ENCODE measurements at regions not wholly inside any gene's neighbourhood (a gene's known extent, or its start where the extent isn't known, plus 50 kb on each side); places are given as distances from the start of the nearest gene placed in this dataset.

DNA sequence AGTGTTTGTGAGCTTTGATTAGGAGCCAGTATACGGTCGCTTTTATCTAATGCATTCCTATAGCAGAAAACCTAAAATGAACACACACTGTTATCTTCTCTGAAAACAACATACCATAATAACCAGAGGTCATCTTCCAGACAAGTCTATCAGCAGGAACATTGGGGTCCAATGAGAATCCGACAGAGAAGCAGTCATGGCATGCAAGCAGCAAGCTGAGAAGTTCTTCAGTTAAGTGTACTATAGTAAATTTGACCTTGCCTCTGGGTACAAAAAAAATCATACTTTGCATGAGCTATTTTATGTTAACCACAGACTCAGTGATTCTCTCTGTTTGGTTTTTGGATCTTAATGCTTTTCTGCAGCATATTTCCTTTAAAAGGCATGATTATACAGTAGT lies 1505.1 kb downstream of the PCDH9 start:
- H3K27me3 ChIP-seq = no peaks in the 10 kb centered on the region
- no peaks in the 10 kb centered on the region for H3K9me3 ChIP-seq
- intact Hi-C loops (cut with DNase I) = no loop called here
- WGBS, 3 donors = 30 to 38% (median 33%) methylated on average over 3 of the region's 3 CpGs
- no peak overlapping the region for H3K4me3 ChIP-seq
- no peaks in the 10 kb centered on the region for H3K4me1 ChIP-seq (ENCODE audit: insufficient read depth)
- TF ChIP-seq POLR2A (IDR thresholded peaks at IDR 0.05) = no peak
- H3K27ac ChIP-seq = no peak overlapping the region
- no peaks in the 10 kb centered on the region for H3K36me3 ChIP-seq
- DNase-seq = no peak

- TF ChIP-seq CTCF (IDR thresholded peaks at IDR 0.05) (no peak), POLR2A (IDR thresholded peaks at IDR 0.05) (no peak), EP300 (IDR thresholded peaks at IDR 0.05) (no peak)
- DNase-seq = no peak
- Histone ChIP-seq H3K4me3 (no peak overlapping the region), H3K27ac (no peak overlapping the region), H3K27me3 (no peaks in the 10 kb centered on the region), H3K36me3 (no peaks in the 10 kb centered on the region), H3K4me1 (ENCODE audit: insufficient read depth) (no peaks in the 10 kb centered on the region), H3K9me3 (no peaks in the 10 kb centered on the region)
- intact Hi-C loops (cut with DNase I) = loop anchor here in 1 of 4 donors (5.0 kb wide), 1 partner anchor 192 kb away; no protein-coding TSS in a partner anchor
- WGBS, 3 donors = 50 to 59% (median 52%) methylated on average over 4 of the region's 4 CpGs
Measured at GRCh38 chr13:65724226-65724625, 1505.9 kb downstream of the PCDH9 start.

GRCh38 chr13:65722506-65722905 lies 1507.6 kb downstream of the PCDH9 start:
- no peaks in the 10 kb centered on the region for H3K36me3 ChIP-seq
- H3K27me3 ChIP-seq = no peaks in the 10 kb centered on the region
- H3K9me3 ChIP-seq = no peaks in the 10 kb centered on the region
- H3K4me3 ChIP-seq = no peak overlapping the region
- no peaks in the 10 kb centered on the region for H3K4me1 ChIP-seq (ENCODE audit: insufficient read depth)
- no peak overlapping the region for H3K27ac ChIP-seq
- no peak for DNase-seq
- TF ChIP-seq EP300 (IDR thresholded peaks at IDR 0.05) (no peak), CTCF (IDR thresholded peaks at IDR 0.05) (no peak), POLR2A (IDR thresholded peaks at IDR 0.05) (no peak)
- intact Hi-C loops (cut with DNase I) = loop anchor here in 1 of 4 donors (5.0 kb wide), 1 partner anchor 190 kb away; no protein-coding TSS in a partner anchor
- 77 to 82% (median 77%) methylated on average over 6 of the region's 6 CpGs for WGBS, 3 donors

DNA sequence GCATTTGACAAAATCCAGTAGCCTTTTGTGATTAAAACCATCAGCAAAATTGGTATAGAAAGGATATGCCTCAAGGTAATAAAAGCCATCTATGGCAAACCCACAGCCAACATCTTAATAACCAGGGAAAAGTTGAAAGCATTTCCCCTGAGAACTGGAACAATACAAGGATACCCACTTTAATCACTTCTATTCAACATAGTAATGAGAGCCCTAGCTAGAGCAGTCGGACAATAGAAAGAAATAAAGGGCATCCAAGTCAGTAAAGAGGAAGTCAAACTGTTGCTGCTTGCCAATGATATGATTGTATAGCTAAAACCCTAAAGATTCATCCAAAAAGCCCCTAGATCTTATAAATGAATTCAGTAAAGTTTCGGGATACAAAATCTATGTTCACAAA lies 1510.3 kb downstream of the PCDH9 start:
- H3K4me3 ChIP-seq = no peak overlapping the region
- no peaks in the 10 kb centered on the region for H3K4me1 ChIP-seq (ENCODE audit: insufficient read depth)
- no peak for DNase-seq
- 86 to 90% (median 88%) methylated on average over 2 of the region's 2 CpGs for WGBS, 3 donors
- H3K9me3 ChIP-seq = no peaks in the 10 kb centered on the region
- TF ChIP-seq CTCF (IDR thresholded peaks at IDR 0.05) = no peak
- no peak for TF ChIP-seq POLR2A (IDR thresholded peaks at IDR 0.05)
- TF ChIP-seq EP300 (IDR thresholded peaks at IDR 0.05) = no peak
- intact Hi-C loops (cut with DNase I) = loop anchor here in 1 of 4 donors (5.0 kb wide), 1 partner anchor 188 kb away; no protein-coding TSS in a partner anchor
- H3K36me3 ChIP-seq = no peaks in the 10 kb centered on the region
- H3K27me3 ChIP-seq = no peaks in the 10 kb centered on the region
- no peak overlapping the region for H3K27ac ChIP-seq

DNA sequence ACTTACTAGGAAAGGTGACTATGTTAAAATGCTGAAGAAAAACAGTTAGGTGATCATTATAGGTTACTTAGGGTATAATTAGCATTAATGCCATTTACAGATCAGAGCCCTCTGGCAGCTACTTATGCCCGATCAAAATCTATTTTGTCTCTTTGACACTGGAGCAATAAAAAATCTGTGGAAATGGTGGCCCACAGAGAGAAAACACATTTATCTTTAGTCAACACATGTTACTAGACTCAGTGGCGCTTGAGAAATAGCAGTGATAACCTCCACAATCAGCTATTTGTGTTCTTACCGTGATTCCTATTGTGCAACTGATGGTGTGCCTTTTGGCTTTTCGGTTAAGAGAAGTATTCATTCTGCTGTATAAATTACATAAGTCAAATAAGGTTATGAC lies 1519.6 kb downstream of the PCDH9 start:
- Histone ChIP-seq H3K4me1 (ENCODE audit: insufficient read depth) (no peaks in the 10 kb centered on the region), H3K27ac (no peak overlapping the region), H3K36me3 (no peaks in the 10 kb centered on the region), H3K27me3 (no peaks in the 10 kb centered on the region), H3K4me3 (no peak overlapping the region), H3K9me3 (no peaks in the 10 kb centered on the region)
- no peak for DNase-seq
- 61 to 83% (median 64%) methylated on average over 4 of the region's 4 CpGs for WGBS, 3 donors
- intact Hi-C loops (cut with DNase I) = no loop called here
- TF ChIP-seq POLR2A (IDR thresholded peaks at IDR 0.05) (no peak), CTCF (IDR thresholded peaks at IDR 0.05) (no peak), EP300 (IDR thresholded peaks at IDR 0.05) (no peak)

All from ovary (tissue), 7 donors.